Keratinocyte (primary cell): ENCODE measurements at regions not wholly inside any gene's neighbourhood (a gene's known extent, or its start where the extent isn't known, plus 50 kb on each side); places are given as distances from the start of the nearest gene placed in this dataset.

Source experiments
- EZH2 ChIP-seq: IDR thresholded peaks from one replicate; pipeline ENCODE4 v1.6.1; 2012; ENCODE audit warnings: inconsistent platforms, mild to moderate bottlenecking, low read length, moderate library complexity
- TF ChIP-seq, protein P1 (sequence below), 3 experiments: IDR thresholded peaks in 1 of 3; conservative IDR thresholded peaks in 1 of 3; optimal IDR thresholded peaks in 1 of 3; 2 replicates in 2 of 3; 3 replicates in 1 of 3; pipeline versions ENCODE3 to v1.5.1; 2011; ENCODE audit warnings: low read length in 3 of 3, mild to moderate bottlenecking in 3 of 3, moderate library complexity in 2 of 3, control low read depth in 1 of 3, inconsistent platforms in 1 of 3; ENCODE audit not compliant: insufficient read depth in 2 of 3; ENCODE audit errors: extremely low read depth in 1 of 3

DNA sequence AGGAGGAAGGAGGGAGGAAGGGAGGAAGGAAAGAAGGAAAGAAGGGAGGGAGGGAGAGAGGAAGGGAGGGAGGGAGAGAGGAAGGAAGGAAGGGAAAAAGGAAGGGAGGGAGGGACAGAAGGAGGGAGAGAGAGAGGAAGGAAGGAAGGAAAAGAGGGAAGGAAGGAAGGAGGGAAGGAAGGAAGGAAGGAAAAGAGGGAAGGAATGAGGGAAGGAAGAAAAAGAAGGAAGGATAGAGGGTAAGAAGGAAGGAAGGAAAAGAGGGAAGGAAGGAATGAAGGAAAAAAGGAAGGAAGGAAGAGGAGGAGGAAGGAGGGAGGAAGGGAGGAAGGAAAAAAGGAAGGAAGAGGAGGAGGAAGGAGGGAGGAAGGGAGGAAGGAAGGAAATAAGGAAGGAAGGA lies 796.8 kb downstream of the ARAP2 start:
- TF ChIP-seq, protein P1, sequence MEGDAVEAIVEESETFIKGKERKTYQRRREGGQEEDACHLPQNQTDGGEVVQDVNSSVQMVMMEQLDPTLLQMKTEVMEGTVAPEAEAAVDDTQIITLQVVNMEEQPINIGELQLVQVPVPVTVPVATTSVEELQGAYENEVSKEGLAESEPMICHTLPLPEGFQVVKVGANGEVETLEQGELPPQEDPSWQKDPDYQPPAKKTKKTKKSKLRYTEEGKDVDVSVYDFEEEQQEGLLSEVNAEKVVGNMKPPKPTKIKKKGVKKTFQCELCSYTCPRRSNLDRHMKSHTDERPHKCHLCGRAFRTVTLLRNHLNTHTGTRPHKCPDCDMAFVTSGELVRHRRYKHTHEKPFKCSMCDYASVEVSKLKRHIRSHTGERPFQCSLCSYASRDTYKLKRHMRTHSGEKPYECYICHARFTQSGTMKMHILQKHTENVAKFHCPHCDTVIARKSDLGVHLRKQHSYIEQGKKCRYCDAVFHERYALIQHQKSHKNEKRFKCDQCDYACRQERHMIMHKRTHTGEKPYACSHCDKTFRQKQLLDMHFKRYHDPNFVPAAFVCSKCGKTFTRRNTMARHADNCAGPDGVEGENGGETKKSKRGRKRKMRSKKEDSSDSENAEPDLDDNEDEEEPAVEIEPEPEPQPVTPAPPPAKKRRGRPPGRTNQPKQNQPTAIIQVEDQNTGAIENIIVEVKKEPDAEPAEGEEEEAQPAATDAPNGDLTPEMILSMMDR (optimal IDR thresholded peaks at IDR 0.05 in 1 of 3, IDR thresholded peaks at IDR 0.05 in 1 of 3, conservative IDR thresholded peaks at IDR 0.05 in 1 of 3; ENCODE audit: extremely low read depth in 1 of 3, insufficient read depth in 2 of 3, low read length in 3 of 3), result no peak
- TF ChIP-seq EZH2, result no peak
